ENCODE measurements at regions not wholly inside any gene's neighbourhood (a gene's known extent, or its start where the extent isn't known, plus 50 kb on each side); places are given as distances from the start of the nearest gene placed in this dataset.

DNA sequence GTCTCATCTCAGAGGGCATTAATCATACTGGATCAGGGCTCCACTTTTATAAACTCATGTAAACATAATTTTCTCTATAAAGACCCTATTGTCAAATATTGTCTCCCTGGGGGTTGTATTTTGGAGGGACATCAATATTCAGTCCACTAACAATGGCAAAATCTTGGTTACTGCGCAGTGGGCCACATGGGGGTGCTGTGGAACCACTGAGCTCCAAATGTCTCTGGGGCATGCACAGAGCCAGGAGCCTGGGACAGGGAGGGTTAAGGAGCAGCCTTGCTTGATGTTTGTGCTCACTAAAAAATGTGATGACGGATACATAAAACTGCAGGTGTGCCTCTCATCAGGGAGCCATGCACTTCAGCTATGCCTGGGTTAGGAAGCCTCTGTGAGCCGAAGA lies 62.1 kb upstream of the PRSS58 start:
- Histone ChIP-seq H3K27ac (replicated peaks) (no peak overlapping the region), H3K4me3 (replicated peaks; ENCODE audit: insufficient read depth, low read length) (no peak overlapping the region), H3K27me3 (ENCODE audit: insufficient read depth, poor library complexity, severe bottlenecking) (peaks cover 7% of the 10 kb centered on the region)
- no peak for DNase-seq (ENCODE audit: low read depth in 1 of 2, low spot score in 1 of 2)
- no peak for TF ChIP-seq SPI1 (IDR thresholded peaks at IDR 0.05; ENCODE audit: borderline replicate concordance, low read depth)
- TF ChIP-seq, protein P1, sequence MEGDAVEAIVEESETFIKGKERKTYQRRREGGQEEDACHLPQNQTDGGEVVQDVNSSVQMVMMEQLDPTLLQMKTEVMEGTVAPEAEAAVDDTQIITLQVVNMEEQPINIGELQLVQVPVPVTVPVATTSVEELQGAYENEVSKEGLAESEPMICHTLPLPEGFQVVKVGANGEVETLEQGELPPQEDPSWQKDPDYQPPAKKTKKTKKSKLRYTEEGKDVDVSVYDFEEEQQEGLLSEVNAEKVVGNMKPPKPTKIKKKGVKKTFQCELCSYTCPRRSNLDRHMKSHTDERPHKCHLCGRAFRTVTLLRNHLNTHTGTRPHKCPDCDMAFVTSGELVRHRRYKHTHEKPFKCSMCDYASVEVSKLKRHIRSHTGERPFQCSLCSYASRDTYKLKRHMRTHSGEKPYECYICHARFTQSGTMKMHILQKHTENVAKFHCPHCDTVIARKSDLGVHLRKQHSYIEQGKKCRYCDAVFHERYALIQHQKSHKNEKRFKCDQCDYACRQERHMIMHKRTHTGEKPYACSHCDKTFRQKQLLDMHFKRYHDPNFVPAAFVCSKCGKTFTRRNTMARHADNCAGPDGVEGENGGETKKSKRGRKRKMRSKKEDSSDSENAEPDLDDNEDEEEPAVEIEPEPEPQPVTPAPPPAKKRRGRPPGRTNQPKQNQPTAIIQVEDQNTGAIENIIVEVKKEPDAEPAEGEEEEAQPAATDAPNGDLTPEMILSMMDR (IDR thresholded peaks at IDR 0.05; ENCODE audit: insufficient read depth, low read length) = peak; percentile 52

DNA sequence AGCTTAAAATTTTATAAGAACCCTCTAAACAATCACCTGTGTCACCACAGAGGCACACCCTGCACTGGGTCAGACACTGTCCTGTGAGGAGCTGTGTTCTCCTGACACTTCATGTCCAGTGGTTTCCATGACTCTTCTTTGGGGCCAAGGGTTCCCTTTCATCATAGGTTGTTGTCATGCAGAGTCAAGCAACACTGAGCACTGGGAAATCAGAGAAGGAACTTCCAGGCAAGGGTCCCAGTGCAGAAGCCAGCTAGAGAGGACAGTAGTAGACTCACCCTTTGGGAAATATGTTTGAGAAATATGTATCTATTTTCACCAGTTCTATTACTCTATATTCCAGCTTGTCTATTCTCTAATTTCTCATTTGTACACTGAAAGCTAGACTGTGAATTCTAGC lies 56.4 kb upstream of the PRSS58 start:
- DNase-seq (ENCODE audit: low read depth in 1 of 2, low spot score in 1 of 2) = no peak
- Histone ChIP-seq H3K27me3 (ENCODE audit: insufficient read depth, poor library complexity, severe bottlenecking) (peaks cover 23% of the 10 kb centered on the region), H3K4me3 (replicated peaks; ENCODE audit: insufficient read depth, low read length) (no peak overlapping the region), H3K27ac (replicated peaks) (no peak overlapping the region)
- TF ChIP-seq POLR2AphosphoS5 (IDR thresholded peaks at IDR 0.05; ENCODE audit: low read depth) (no peak), SPI1 (IDR thresholded peaks at IDR 0.05; ENCODE audit: borderline replicate concordance, low read depth) (no peak), GABPA (IDR thresholded peaks at IDR 0.05; ENCODE audit: low read depth) (no peak)
- TF ChIP-seq, protein P2, sequence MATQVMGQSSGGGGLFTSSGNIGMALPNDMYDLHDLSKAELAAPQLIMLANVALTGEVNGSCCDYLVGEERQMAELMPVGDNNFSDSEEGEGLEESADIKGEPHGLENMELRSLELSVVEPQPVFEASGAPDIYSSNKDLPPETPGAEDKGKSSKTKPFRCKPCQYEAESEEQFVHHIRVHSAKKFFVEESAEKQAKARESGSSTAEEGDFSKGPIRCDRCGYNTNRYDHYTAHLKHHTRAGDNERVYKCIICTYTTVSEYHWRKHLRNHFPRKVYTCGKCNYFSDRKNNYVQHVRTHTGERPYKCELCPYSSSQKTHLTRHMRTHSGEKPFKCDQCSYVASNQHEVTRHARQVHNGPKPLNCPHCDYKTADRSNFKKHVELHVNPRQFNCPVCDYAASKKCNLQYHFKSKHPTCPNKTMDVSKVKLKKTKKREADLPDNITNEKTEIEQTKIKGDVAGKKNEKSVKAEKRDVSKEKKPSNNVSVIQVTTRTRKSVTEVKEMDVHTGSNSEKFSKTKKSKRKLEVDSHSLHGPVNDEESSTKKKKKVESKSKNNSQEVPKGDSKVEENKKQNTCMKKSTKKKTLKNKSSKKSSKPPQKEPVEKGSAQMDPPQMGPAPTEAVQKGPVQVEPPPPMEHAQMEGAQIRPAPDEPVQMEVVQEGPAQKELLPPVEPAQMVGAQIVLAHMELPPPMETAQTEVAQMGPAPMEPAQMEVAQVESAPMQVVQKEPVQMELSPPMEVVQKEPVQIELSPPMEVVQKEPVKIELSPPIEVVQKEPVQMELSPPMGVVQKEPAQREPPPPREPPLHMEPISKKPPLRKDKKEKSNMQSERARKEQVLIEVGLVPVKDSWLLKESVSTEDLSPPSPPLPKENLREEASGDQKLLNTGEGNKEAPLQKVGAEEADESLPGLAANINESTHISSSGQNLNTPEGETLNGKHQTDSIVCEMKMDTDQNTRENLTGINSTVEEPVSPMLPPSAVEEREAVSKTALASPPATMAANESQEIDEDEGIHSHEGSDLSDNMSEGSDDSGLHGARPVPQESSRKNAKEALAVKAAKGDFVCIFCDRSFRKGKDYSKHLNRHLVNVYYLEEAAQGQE (IDR thresholded peaks at IDR 0.05; ENCODE audit: insufficient replicate concordance, low read depth) = no peak
- TF ChIP-seq, protein P1 (IDR thresholded peaks at IDR 0.05; ENCODE audit: insufficient read depth, low read length) = no peak

DNA sequence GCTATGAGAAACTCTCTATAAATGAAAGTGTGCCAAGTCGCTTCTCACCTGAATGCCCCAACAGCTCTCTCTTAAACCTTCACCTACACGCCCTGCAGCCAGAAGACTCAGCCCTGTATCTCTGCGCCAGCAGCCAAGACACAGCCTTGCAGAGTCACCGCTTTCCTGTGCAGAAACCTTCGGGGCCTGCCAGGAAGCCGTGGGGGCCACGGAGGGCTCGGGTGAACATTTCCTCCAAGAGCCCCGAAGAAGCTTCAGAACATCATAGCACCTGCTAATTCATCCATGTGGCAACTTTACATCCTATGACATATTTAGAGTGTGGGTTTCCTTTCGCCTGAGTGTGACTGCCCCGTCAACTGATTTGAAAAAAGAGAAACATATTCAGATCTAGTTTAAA lies 55.7 kb upstream of the PRSS58 start:
- Histone ChIP-seq H3K27ac (replicated peaks) (no peak overlapping the region), H3K27me3 (ENCODE audit: insufficient read depth, poor library complexity, severe bottlenecking) (peaks cover 23% of the 10 kb centered on the region), H3K4me3 (replicated peaks; ENCODE audit: insufficient read depth, low read length) (no peak overlapping the region)
- TF ChIP-seq GABPA (IDR thresholded peaks at IDR 0.05; ENCODE audit: low read depth) = no peak
- TF ChIP-seq, protein P1 (IDR thresholded peaks at IDR 0.05; ENCODE audit: insufficient read depth, low read length) = no peak
- TF ChIP-seq POLR2AphosphoS5 (IDR thresholded peaks at IDR 0.05; ENCODE audit: low read depth) = no peak
- TF ChIP-seq, protein P2 (IDR thresholded peaks at IDR 0.05; ENCODE audit: insufficient replicate concordance, low read depth) = no peak
- no peak for TF ChIP-seq SPI1 (IDR thresholded peaks at IDR 0.05; ENCODE audit: borderline replicate concordance, low read depth)
- no peak for DNase-seq (ENCODE audit: low read depth in 1 of 2, low spot score in 1 of 2)

DNA sequence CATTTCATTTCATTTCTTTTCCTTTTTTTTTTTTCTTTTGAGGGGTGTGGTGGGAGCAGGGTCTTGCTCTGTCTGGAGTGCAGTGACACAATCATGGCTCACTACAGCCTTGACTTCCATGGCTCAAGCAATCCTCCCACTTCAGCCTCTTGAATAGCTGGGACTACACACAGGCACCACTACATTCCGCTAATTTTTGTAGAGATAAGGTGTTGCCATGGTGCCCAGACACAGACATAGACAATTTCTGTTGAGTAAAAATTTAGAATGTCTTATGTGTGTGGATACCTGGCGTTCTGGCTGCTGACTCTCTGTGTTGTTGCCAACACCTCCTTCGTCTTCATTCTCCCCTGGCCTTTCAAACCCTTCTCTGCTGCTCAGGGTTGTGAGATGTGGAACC lies 54.0 kb upstream of the PRSS58 start:
- no peak overlapping the region for H3K4me3 ChIP-seq (replicated peaks; ENCODE audit: insufficient read depth, low read length)
- TF ChIP-seq GABPA (IDR thresholded peaks at IDR 0.05; ENCODE audit: low read depth) = no peak
- no peak for TF ChIP-seq POLR2AphosphoS5 (IDR thresholded peaks at IDR 0.05; ENCODE audit: low read depth)
- TF ChIP-seq SPI1 (IDR thresholded peaks at IDR 0.05; ENCODE audit: borderline replicate concordance, low read depth) = no peak
- H3K27ac ChIP-seq (replicated peaks) = no peak overlapping the region
- H3K27me3 ChIP-seq (ENCODE audit: insufficient read depth, poor library complexity, severe bottlenecking) = peaks cover 23% of the 10 kb centered on the region
- no peak for DNase-seq (ENCODE audit: low read depth in 1 of 2, low spot score in 1 of 2)
